OCI-LY1 (cell line): ENCODE measurements at regions not wholly inside any gene's neighbourhood (a gene's known extent, or its start where the extent isn't known, plus 50 kb on each side); places are given as distances from the start of the nearest gene placed in this dataset.

Experiments used
- H2AFZ ChIP-seq: fragments of 200-600 bp; sonication (generic), shearing (Covaris generic); 2 replicates; pipeline ENCODE4 v1.6.0; 2014; ENCODE audit warnings: antibody characterized with exemption, mild to moderate bottlenecking, low read length
- H3F3A ChIP-seq: fragments of 200-600 bp; sonication (generic), shearing (Covaris generic); 2 replicates; pipeline ENCODE4 v1.6.0; 2014; ENCODE audit warnings: mild to moderate bottlenecking, antibody characterized with exemption, low read length, moderate library complexity; ENCODE audit not compliant: insufficient read depth
- H3K27ac ChIP-seq: fragments of 200-600 bp; sonication (generic); 2 replicates; pipeline ENCODE4 v1.5.1; 2014; ENCODE audit warnings: low read length, mixed run types, mild to moderate bottlenecking, low read depth; ENCODE audit not compliant: poor library complexity, severe bottlenecking
- H3K27me3 ChIP-seq: fragments of 200-600 bp; sonication (generic); 2 replicates; pipeline ENCODE4 v1.6.0; 2014; ENCODE audit warnings: antibody characterized with exemption, mild to moderate bottlenecking, low read length, moderate library complexity; ENCODE audit not compliant: insufficient read depth
- H3K36me3 ChIP-seq: fragments of 200-600 bp; sonication (generic); 2 replicates; pipeline ENCODE4 v1.6.1; 2014; ENCODE audit warnings: mild to moderate bottlenecking, antibody characterized with exemption, low read length, moderate library complexity, mixed read lengths; ENCODE audit not compliant: insufficient read depth
- H3K4me1 ChIP-seq: fragments of 200-600 bp; sonication (generic); 2 replicates; pipeline ENCODE4 v1.5.1; 2014; ENCODE audit warnings: mild to moderate bottlenecking, low read length, moderate library complexity; ENCODE audit not compliant: insufficient read depth, severe bottlenecking
- H3K4me2 ChIP-seq: fragments of 200-600 bp; sonication (generic), shearing (Covaris generic); 2 replicates; pipeline ENCODE4 v1.6.1; 2014; ENCODE audit warnings: low read length
- H3K4me3 ChIP-seq: fragments of 200-600 bp; sonication (generic); 2 replicates; pipeline ENCODE4 v1.5.1; 2014; ENCODE audit warnings: low read length, low read depth, mild to moderate bottlenecking, mixed read lengths; ENCODE audit not compliant: poor library complexity, severe bottlenecking
- H3K79me2 ChIP-seq: fragments of 200-600 bp; shearing (Covaris generic); 2 replicates; pipeline ENCODE4 v1.6.1; 2016; ENCODE audit warnings: mixed run types, low read length, mixed read lengths; ENCODE audit not compliant: insufficient read depth
- H3K9ac ChIP-seq: fragments of 200-600 bp; sonication (generic), shearing (Covaris generic); 2 replicates; pipeline ENCODE4 v1.6.1; 2014; ENCODE audit warnings: mild to moderate bottlenecking, low read length, mixed read lengths
- H3K9me2 ChIP-seq: fragments of 200-600 bp; sonication (generic), shearing (Covaris generic); 2 replicates; pipeline ENCODE4 v1.6.1; 2014; ENCODE audit warnings: low read depth, mild to moderate bottlenecking, low read length, mixed read lengths
- H3K9me3 ChIP-seq: fragments of 200-600 bp; shearing (Covaris generic); 2 replicates; pipeline ENCODE4 v1.6.1; 2014; ENCODE audit warnings: low read length, mixed read lengths
- H4K20me1 ChIP-seq: fragments of 200-600 bp; sonication (generic), shearing (Covaris generic); 2 replicates; pipeline ENCODE4 v1.6.0; 2016; ENCODE audit warnings: mild to moderate bottlenecking, low read length; ENCODE audit not compliant: insufficient read depth
- CTCF ChIP-seq: fragments of 200-600 bp; sonication (generic), shearing (Covaris generic); IDR thresholded peaks from 2 replicates; pipeline ENCODE4 v1.5.1; 2017; ENCODE audit warnings: mild to moderate bottlenecking, antibody characterized with exemption, low read length, moderate library complexity, mixed read lengths
- EZH2 ChIP-seq: fragments of 200-600 bp; sonication (generic), shearing (Covaris generic); IDR thresholded peaks from 2 replicates; pipeline ENCODE4 v1.8.0; 2017; ENCODE audit warnings: borderline replicate concordance, mixed run types, mild to moderate bottlenecking, antibody characterized with exemption, low read length, moderate library complexity, mixed read lengths

DNA sequence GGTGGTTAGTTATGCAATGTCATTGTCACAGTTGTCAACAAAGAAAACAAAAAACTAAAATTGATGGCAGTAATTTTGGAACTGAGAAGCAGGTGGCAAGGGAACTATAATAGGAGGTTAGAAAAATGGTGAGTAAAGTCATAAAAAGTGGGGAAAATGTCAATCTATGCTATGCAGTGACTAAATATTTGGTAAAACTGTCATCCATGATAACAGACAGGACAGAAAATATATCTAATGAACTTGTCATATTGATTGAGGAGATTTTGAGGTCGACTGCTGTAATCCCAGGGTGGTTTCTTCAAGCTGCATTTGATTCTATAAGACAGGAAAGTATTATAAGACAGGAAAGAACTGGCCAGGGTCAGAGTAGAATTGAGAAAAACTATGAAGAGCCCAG lies 998.4 kb downstream of the IGSF11 start:
- Histone ChIP-seq H2AFZ (no peak overlapping the region), H3K9ac (no peak overlapping the region), H3K4me3 (no peak overlapping the region), H3K79me2 (no peaks in the 10 kb centered on the region), H3K27me3 (no peaks in the 10 kb centered on the region), H3K4me2 (no peak overlapping the region), H3F3A (no peaks in the 10 kb centered on the region), H3K9me2 (no peaks in the 10 kb centered on the region), H4K20me1 (no peaks in the 10 kb centered on the region), H3K9me3 (no peaks in the 10 kb centered on the region), H3K36me3 (no peaks in the 10 kb centered on the region), H3K4me1 (no peaks in the 10 kb centered on the region), H3K27ac (no peak overlapping the region)
- TF ChIP-seq EZH2, result no peak
- TF ChIP-seq CTCF, result no peak

DNA sequence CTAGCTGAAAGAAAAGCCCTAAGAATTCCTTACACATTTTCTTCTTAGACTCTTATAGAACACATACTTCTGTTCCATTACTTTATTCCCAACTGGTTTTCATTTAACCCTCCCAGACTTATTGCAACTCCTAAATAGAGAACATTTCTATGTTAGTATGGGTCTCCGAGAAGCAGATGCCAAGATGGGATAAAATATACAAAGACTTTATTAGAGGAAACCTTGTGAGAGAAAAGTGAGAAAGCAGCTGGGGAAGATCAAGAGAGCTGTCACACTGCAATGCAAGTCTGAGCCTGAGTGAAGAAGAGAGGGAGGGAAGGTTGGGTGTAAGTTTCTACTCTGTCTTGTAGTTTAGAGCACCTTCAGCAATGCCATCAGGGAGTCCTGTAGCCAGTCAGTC lies 979.3 kb downstream of the IGSF11 start:
- no peak overlapping the region for H3K9ac ChIP-seq
- no peaks in the 10 kb centered on the region for H3K27me3 ChIP-seq
- no peaks in the 10 kb centered on the region for H3K36me3 ChIP-seq
- no peaks in the 10 kb centered on the region for H3K4me1 ChIP-seq
- H3K27ac ChIP-seq, result no peak overlapping the region
- no peaks in the 10 kb centered on the region for H3K79me2 ChIP-seq
- H3K9me2 ChIP-seq, result 0 out of 2 replicates have a peak, but pooled peaks cover 4% of the 10 kb centered on the region
- H3K4me3 ChIP-seq, result no peak overlapping the region
- no peak overlapping the region for H2AFZ ChIP-seq
- no peak overlapping the region for H3K4me2 ChIP-seq
- no peaks in the 10 kb centered on the region for H3K9me3 ChIP-seq
- no peak for TF ChIP-seq EZH2
- TF ChIP-seq CTCF, result no peak
- H3F3A ChIP-seq, result no peaks in the 10 kb centered on the region
- no peaks in the 10 kb centered on the region for H4K20me1 ChIP-seq

DNA sequence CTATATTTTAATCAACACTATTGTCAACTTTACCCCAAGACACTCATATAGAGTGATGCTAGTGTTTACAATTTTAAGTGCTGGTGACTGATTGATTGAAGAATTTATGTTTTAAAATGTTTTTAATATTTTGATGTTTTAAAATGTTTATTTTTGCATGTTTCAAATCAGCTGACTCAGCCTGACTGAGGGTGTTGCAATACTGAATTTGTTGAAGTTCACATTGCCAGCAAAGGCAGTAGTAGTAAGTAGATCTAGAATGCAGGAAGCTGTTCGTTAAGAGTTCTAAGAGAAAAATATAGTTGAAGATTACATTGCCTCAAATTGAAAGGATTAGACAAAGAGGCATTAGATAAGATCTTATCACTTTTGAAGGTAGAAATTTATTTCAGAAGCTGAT lies 977.6 kb downstream of the IGSF11 start:
- Histone ChIP-seq H3K79me2 (no peaks in the 10 kb centered on the region), H3F3A (no peaks in the 10 kb centered on the region), H3K4me2 (no peak overlapping the region), H2AFZ (no peak overlapping the region), H3K27ac (no peak overlapping the region), H3K9ac (no peak overlapping the region), H3K36me3 (no peaks in the 10 kb centered on the region), H3K27me3 (no peaks in the 10 kb centered on the region), H3K4me3 (no peak overlapping the region), H3K9me2 (0 out of 2 replicates have a peak, but pooled peaks cover under 1% of the 10 kb centered on the region), H4K20me1 (no peaks in the 10 kb centered on the region), H3K9me3 (no peaks in the 10 kb centered on the region), H3K4me1 (no peaks in the 10 kb centered on the region)
- TF ChIP-seq CTCF (no peak), EZH2 (no peak)
